Activated T-cell treated with anti-CD3 and anti-CD28 coated beads, Interleukin-2, amount 50 U/mL, for 24 hours (primary cell): ENCODE measurements at regions not wholly inside any gene's neighbourhood (a gene's known extent, or its start where the extent isn't known, plus 50 kb on each side); places are given as distances from the start of the nearest gene placed in this dataset.

Experiments used
- DNase-seq: peaks from one replicate; pipeline ENCODE4 v3.0.0-alpha.2; 2020
- H3K27ac Mint-ChIP-seq: 2 replicates; pipeline ENCODE4 v1.8.0; 2020; ENCODE audit warnings: mild to moderate bottlenecking, mixed read lengths
- H3K27me3 Mint-ChIP-seq: 2 replicates; pipeline ENCODE4 v1.8.0; 2020; ENCODE audit warnings: mixed read lengths
- H3K36me3 Mint-ChIP-seq: 2 replicates; pipeline ENCODE4 v1.8.0; 2020; ENCODE audit warnings: low read depth, mixed read lengths
- H3K4me1 Mint-ChIP-seq: 2 replicates; pipeline ENCODE4 v1.8.0; 2020; ENCODE audit warnings: low read depth, mixed read lengths
- H3K4me3 Mint-ChIP-seq: 2 replicates; pipeline ENCODE4 v1.8.0; 2020; ENCODE audit warnings: mild to moderate bottlenecking, moderate library complexity, mixed read lengths
- H3K9me3 Mint-ChIP-seq: 2 replicates; pipeline ENCODE4 v1.8.0; 2020; ENCODE audit warnings: mixed read lengths

- no peaks in the 10 kb centered on the region for H3K27me3 Mint-ChIP-seq
- no peaks in the 10 kb centered on the region for H3K4me1 Mint-ChIP-seq
- no peaks in the 10 kb centered on the region for H3K36me3 Mint-ChIP-seq
- H3K9me3 Mint-ChIP-seq, result no peaks in the 10 kb centered on the region
- DNase-seq, result no peak
- H3K4me3 Mint-ChIP-seq, result no peak overlapping the region
- no peak overlapping the region for H3K27ac Mint-ChIP-seq
Measured at GRCh38 chr21:25139414-25139813, 467.9 kb downstream of the MRPL39 start.

DNA sequence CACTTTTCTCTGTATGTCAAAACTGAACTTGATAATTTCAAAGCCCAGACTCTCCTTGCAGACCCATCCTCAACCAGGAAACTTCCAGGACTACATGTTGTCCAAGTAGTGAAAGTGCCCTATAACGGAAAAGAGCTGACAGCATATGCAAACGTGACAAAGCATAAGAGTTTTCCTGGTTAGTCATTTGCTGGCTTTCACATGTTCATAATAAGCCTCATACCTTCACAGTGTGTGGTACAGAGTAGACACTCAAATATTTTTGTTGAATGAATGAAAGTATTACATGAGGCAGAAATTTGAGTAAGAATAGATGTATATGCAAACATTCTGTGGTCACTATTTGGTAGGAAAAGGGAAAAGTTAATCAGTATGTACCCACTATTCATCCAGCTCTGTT, 473.3 kb downstream of the MRPL39 start:
- no peaks in the 10 kb centered on the region for H3K4me1 Mint-ChIP-seq
- peaks cover 3% of the 10 kb centered on the region for H3K9me3 Mint-ChIP-seq
- no peak overlapping the region for H3K4me3 Mint-ChIP-seq
- H3K36me3 Mint-ChIP-seq, result no peaks in the 10 kb centered on the region
- no peak overlapping the region for H3K27ac Mint-ChIP-seq
- DNase-seq, result no peak
- no peaks in the 10 kb centered on the region for H3K27me3 Mint-ChIP-seq

- no peak overlapping the region for H3K27ac Mint-ChIP-seq
Measured at GRCh38 chr21:25127811-25128210, 479.5 kb downstream of the MRPL39 start.

GRCh38 chr21:25127007-25127406, 480.3 kb downstream of the MRPL39 start:
- H3K4me1 Mint-ChIP-seq, result no peaks in the 10 kb centered on the region
- peaks cover 3% of the 10 kb centered on the region for H3K9me3 Mint-ChIP-seq
- no peak for DNase-seq
- H3K4me3 Mint-ChIP-seq, result no peak overlapping the region
- no peaks in the 10 kb centered on the region for H3K36me3 Mint-ChIP-seq
- H3K27ac Mint-ChIP-seq, result no peak overlapping the region
- H3K27me3 Mint-ChIP-seq, result no peaks in the 10 kb centered on the region

More at GRCh38 chr21:25127811-25128210, 479.5 kb downstream of the MRPL39 start:
- DNase-seq, result no peak
- H3K36me3 Mint-ChIP-seq, result no peaks in the 10 kb centered on the region
- H3K9me3 Mint-ChIP-seq, result peaks cover 3% of the 10 kb centered on the region
- no peaks in the 10 kb centered on the region for H3K4me1 Mint-ChIP-seq
- no peak overlapping the region for H3K4me3 Mint-ChIP-seq
- no peaks in the 10 kb centered on the region for H3K27me3 Mint-ChIP-seq

- H3K27me3 Mint-ChIP-seq, result no peaks in the 10 kb centered on the region
- no peak for DNase-seq
- no peaks in the 10 kb centered on the region for H3K4me1 Mint-ChIP-seq
- H3K27ac Mint-ChIP-seq, result no peak overlapping the region
- no peak overlapping the region for H3K4me3 Mint-ChIP-seq
- peaks cover under 1% of the 10 kb centered on the region for H3K9me3 Mint-ChIP-seq
- no peaks in the 10 kb centered on the region for H3K36me3 Mint-ChIP-seq
Measured at GRCh38 chr21:25126564-25126963, 480.7 kb downstream of the MRPL39 start.

GRCh38 chr21:25118648-25119047, 488.6 kb downstream of the MRPL39 start:
- Mint-ChIP-seq H3K27ac (no peak overlapping the region), H3K27me3 (no peaks in the 10 kb centered on the region), H3K36me3 (no peaks in the 10 kb centered on the region), H3K4me1 (no peaks in the 10 kb centered on the region), H3K4me3 (no peak overlapping the region), H3K9me3 (no peaks in the 10 kb centered on the region)
- no peak for DNase-seq

DNA sequence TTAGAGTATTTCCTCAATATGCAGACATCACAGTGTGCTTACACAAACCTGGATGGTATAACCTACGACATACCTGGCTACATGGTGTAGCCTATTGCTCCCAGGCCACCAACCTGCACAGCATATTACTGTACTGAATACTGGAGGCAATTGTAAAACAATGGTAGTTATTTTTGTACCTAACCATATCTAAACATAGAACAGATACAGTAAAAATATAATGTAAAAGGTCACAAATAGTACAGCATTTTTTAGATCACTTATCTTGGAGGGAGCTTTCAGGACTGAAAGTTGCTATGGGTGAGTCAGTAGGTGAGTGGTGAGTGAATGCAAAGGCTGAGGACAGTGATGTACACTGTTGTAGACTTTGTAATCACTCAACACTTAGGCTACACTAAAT, 492.3 kb downstream of the MRPL39 start:
- no peaks in the 10 kb centered on the region for H3K4me1 Mint-ChIP-seq
- H3K27ac Mint-ChIP-seq, result no peak overlapping the region
- H3K36me3 Mint-ChIP-seq, result no peaks in the 10 kb centered on the region
- no peak overlapping the region for H3K4me3 Mint-ChIP-seq
- H3K27me3 Mint-ChIP-seq, result no peaks in the 10 kb centered on the region
- H3K9me3 Mint-ChIP-seq, result no peaks in the 10 kb centered on the region
- no peak for DNase-seq

- no peak for DNase-seq
- no peaks in the 10 kb centered on the region for H3K27me3 Mint-ChIP-seq
- no peaks in the 10 kb centered on the region for H3K9me3 Mint-ChIP-seq
- no peak overlapping the region for H3K4me3 Mint-ChIP-seq
- no peak overlapping the region for H3K27ac Mint-ChIP-seq
- no peaks in the 10 kb centered on the region for H3K4me1 Mint-ChIP-seq
- no peaks in the 10 kb centered on the region for H3K36me3 Mint-ChIP-seq
Measured at GRCh38 chr21:25107708-25108107, 499.6 kb downstream of the MRPL39 start.

DNA sequence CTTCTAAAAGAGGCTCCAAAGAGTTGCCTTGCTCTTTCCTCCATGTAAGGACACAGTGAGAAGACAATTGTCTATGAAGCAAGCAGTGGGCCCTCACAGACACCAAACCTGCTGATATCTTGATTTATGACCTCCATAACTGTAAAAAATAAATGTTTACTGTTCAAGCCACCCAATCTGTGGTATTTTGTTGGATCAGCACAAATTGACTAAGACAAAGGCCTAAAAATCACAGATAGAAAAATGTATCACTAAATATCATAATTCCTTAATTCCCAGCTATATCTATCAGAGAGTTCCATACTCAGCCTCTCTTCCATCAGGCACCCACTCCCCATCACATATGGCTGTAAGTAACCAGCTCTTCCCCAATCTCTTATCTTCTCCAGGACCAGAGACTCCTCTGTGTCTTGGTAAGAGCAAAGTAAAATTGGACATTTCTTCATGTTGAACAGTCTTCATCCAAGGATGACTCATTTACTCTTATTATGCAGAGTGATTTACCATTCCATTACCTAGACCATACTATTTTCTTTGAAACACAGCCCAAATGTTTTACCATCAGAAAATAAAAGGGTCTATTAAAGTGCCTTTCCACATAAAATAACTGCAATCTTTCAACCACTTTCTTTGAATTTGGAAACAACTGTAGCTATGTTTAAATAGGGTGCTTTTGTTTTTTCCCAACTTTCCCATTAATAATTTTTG, 503.6 kb downstream of the MRPL39 start:
- Mint-ChIP-seq H3K27me3 (no peaks in the 10 kb centered on the region), H3K9me3 (no peaks in the 10 kb centered on the region), H3K4me1 (no peaks in the 10 kb centered on the region), H3K4me3 (no peak overlapping the region), H3K27ac (no peak overlapping the region), H3K36me3 (no peaks in the 10 kb centered on the region)
- no peak for DNase-seq

- Mint-ChIP-seq H3K4me1 (no peaks in the 10 kb centered on the region), H3K27me3 (no peaks in the 10 kb centered on the region), H3K36me3 (no peaks in the 10 kb centered on the region), H3K4me3 (no peak overlapping the region), H3K27ac (no peak overlapping the region), H3K9me3 (peaks cover 5% of the 10 kb centered on the region)
- no peak for DNase-seq
Measured at GRCh38 chr21:25097648-25098047, 509.6 kb downstream of the MRPL39 start.

GRCh38 chr21:25094695-25095094, 512.6 kb downstream of the MRPL39 start:
- Mint-ChIP-seq H3K9me3 (peaks cover 9% of the 10 kb centered on the region), H3K27ac (no peak overlapping the region), H3K4me3 (no peak overlapping the region), H3K27me3 (no peaks in the 10 kb centered on the region), H3K4me1 (no peaks in the 10 kb centered on the region), H3K36me3 (no peaks in the 10 kb centered on the region)
- no peak for DNase-seq

DNA sequence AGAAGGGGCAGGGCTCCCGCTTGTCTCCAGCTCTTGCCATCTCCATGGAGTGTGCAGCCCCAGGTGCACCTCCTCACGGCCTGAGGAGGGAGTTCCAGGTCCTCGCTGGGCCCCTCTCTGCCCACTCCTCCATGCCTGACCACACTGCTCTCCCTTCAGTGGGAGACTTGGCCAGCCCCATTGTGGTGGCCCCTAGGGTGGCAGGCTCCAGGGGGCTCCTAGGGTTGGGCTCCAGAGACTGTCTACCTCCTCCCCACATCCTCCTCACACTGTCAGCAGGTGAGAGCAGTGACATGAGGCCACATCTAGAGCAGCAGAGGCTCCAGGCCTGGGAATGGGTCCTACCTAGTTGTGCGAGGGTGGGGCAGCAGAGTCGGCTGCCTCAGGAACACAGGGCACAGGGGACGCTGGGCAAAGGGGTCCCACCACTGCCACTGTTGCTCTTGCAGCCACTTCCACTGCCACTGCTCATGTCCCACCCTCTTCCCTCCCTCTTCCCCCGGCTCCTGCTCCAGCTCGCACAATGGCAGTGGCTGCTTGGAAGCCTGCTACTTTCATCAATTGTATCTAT, 514.8 kb downstream of the MRPL39 start:
- no peaks in the 10 kb centered on the region for H3K36me3 Mint-ChIP-seq
- peaks cover 9% of the 10 kb centered on the region for H3K9me3 Mint-ChIP-seq
- no peak overlapping the region for H3K4me3 Mint-ChIP-seq
- no peaks in the 10 kb centered on the region for H3K27me3 Mint-ChIP-seq
- DNase-seq, result no peak
- H3K4me1 Mint-ChIP-seq, result no peaks in the 10 kb centered on the region
- no peak overlapping the region for H3K27ac Mint-ChIP-seq

DNA sequence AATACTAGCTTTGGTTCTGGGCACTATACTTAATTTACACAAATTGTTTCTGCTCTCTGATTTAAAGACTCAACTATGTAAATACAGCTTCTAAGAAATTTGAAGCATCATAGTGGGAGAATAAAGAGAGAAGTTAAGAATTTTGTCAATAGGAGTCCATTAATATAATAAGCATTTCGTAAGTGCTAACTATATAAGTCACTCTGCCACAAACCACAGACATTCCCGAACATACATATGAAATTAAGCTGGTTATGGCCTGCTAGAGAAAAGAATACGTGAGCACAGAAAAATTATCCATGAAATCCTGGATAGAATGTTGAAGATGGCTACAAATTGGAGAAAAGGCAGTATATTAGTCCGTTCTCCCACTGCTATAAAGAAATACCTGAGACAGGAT, 526.2 kb downstream of the MRPL39 start:
- no peak overlapping the region for H3K4me3 Mint-ChIP-seq
- H3K27me3 Mint-ChIP-seq, result no peaks in the 10 kb centered on the region
- H3K27ac Mint-ChIP-seq, result no peak overlapping the region
- H3K9me3 Mint-ChIP-seq, result peaks cover 2% of the 10 kb centered on the region
- no peaks in the 10 kb centered on the region for H3K36me3 Mint-ChIP-seq
- DNase-seq, result no peak
- no peaks in the 10 kb centered on the region for H3K4me1 Mint-ChIP-seq

GRCh38 chr21:25080661-25081060, 526.6 kb downstream of the MRPL39 start:
- H3K9me3 Mint-ChIP-seq, result peaks cover 2% of the 10 kb centered on the region
- H3K4me1 Mint-ChIP-seq, result no peaks in the 10 kb centered on the region
- no peaks in the 10 kb centered on the region for H3K36me3 Mint-ChIP-seq
- H3K27ac Mint-ChIP-seq, result no peak overlapping the region
- H3K27me3 Mint-ChIP-seq, result no peaks in the 10 kb centered on the region
- H3K4me3 Mint-ChIP-seq, result no peak overlapping the region
- DNase-seq, result no peak

DNA sequence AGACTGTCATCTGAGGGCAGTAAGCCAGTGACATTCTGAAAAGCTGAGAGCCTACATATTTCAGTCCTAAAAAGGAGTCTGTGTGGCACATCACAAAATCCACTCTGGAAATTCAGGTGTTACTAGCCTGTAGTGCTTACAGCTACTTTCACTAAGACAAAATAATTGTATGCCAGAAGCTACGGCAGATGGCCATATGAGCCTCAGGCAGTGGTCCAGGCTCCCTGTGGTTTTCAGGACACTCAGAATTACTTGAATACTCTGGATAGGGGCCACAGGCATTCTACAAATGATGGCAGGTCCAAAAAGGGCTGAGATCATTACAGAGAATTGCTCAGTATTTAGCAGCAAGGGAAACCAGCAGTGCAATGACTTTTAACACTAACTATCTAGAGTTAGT, 527.1 kb downstream of the MRPL39 start:
- Mint-ChIP-seq H3K36me3 (no peaks in the 10 kb centered on the region), H3K4me3 (no peak overlapping the region), H3K27me3 (no peaks in the 10 kb centered on the region), H3K4me1 (no peaks in the 10 kb centered on the region), H3K9me3 (peaks cover 2% of the 10 kb centered on the region), H3K27ac (no peak overlapping the region)
- no peak for DNase-seq

GRCh38 chr21:25079053-25079452, 528.2 kb downstream of the MRPL39 start:
- no peak overlapping the region for H3K4me3 Mint-ChIP-seq
- peaks cover 2% of the 10 kb centered on the region for H3K9me3 Mint-ChIP-seq
- DNase-seq, result no peak
- H3K27me3 Mint-ChIP-seq, result no peaks in the 10 kb centered on the region
- no peaks in the 10 kb centered on the region for H3K36me3 Mint-ChIP-seq
- H3K4me1 Mint-ChIP-seq, result no peaks in the 10 kb centered on the region
- H3K27ac Mint-ChIP-seq, result no peak overlapping the region
